CD4-positive, alpha-beta T cell (primary cell): ENCODE measurements at regions not wholly inside any gene's neighbourhood (a gene's known extent, or its start where the extent isn't known, plus 50 kb on each side); places are given as distances from the start of the nearest gene placed in this dataset.

ENCODE experiments used
- ATAC-seq: fragments of 200-7000 bp; cut with Tn5 transposase; one replicate; pipeline ENCODE4 v1.10.0; 2022; ENCODE audit warnings: mild to moderate bottlenecking; ENCODE audit not compliant: poor library complexity
- CTCF ChIA-PET: fragments of 350-600 bp; sonication (Branson Sonifier 250); formaldehyde crosslinking; loops from one replicate; lab custom pipeline; 2021; ENCODE audit warnings: antibody characterized with exemption, inconsistent platforms; lab: Charles Lee
- POLR2A ChIA-PET: fragments of 350-600 bp; sonication (Branson Sonifier 250); formaldehyde crosslinking; loops from one replicate; lab custom pipeline; 2021; ENCODE audit warnings: antibody characterized with exemption, inconsistent platforms; lab: Charles Lee
- DNase-seq, 14 experiments: peaks; one replicate each; pipeline ENCODE4 v3.0.0-alpha.2; 2013 to 2020; ENCODE audit warnings: mixed read lengths in 2 of 14
- H3K27ac ChIP-seq, 2 donors: one replicate each; pipeline versions ENCODE4 v1.5.1 to v1.7.0; 2013; ENCODE audit warnings: low read length in 2 of 2, low read depth in 1 of 2, mild to moderate bottlenecking in 1 of 2
- H3K27me3 ChIP-seq, 2 experiments: 1 replicate in 1 of 2; 2 replicates in 1 of 2; pipeline versions ENCODE4 v1.6.1 to v1.7.0; 2013; ENCODE audit warnings: low read length in 2 of 2, control low read depth in 1 of 2, mild to moderate bottlenecking in 1 of 2, moderate library complexity in 1 of 2; ENCODE audit not compliant: insufficient read depth in 2 of 2, control insufficient read depth in 1 of 2
- H3K36me3 ChIP-seq: one replicate; pipeline ENCODE4 v1.6.1; 2013; ENCODE audit warnings: low read length, control low read depth; ENCODE audit not compliant: insufficient read depth
- H3K4me1 ChIP-seq: one replicate; pipeline ENCODE4 v1.6.1; 2013; ENCODE audit warnings: low read length, control low read depth; ENCODE audit not compliant: insufficient read depth
- H3K4me3 ChIP-seq: one replicate; pipeline ENCODE4 v1.5.1; 2013; ENCODE audit warnings: mild to moderate bottlenecking, low read length, moderate library complexity
- H3K9me3 ChIP-seq, 2 experiments: 1 replicate in 1 of 2; 2 replicates in 1 of 2; pipeline versions ENCODE4 v1.6.1 to v1.7.0; 2013; ENCODE audit warnings: low read length in 2 of 2, mild to moderate bottlenecking in 2 of 2, control low read depth in 1 of 2, moderate library complexity in 1 of 2; ENCODE audit not compliant: control insufficient read depth in 1 of 2, insufficient read depth in 1 of 2
- H3K27ac Mint-ChIP-seq: one replicate; pipeline ENCODE4 v1.8.0; 2020; ENCODE audit warnings: mixed read lengths
- H3K27me3 Mint-ChIP-seq: one replicate; pipeline ENCODE4 v1.8.0; 2021; ENCODE audit warnings: mixed read lengths
- H3K36me3 Mint-ChIP-seq: one replicate; pipeline ENCODE4 v1.8.0; 2021; ENCODE audit warnings: low read depth, mixed read lengths
- H3K4me1 Mint-ChIP-seq: one replicate; pipeline ENCODE4 v1.8.0; 2021; ENCODE audit warnings: low read depth, mixed read lengths
- H3K4me3 Mint-ChIP-seq: one replicate; pipeline ENCODE4 v1.8.0; 2020; ENCODE audit warnings: mild to moderate bottlenecking, mixed read lengths
- H3K9me3 Mint-ChIP-seq: one replicate; pipeline ENCODE4 v1.8.0; 2020; ENCODE audit warnings: mixed read lengths
- CTCF ChIP-seq: fragments of 200-600 bp; IDR thresholded peaks from one replicate; pipeline ENCODE4 v1.8.0; 2022; ENCODE audit warnings: antibody characterized with exemption, mild to moderate bottlenecking
- intact Hi-C, 2 experiments: fragments of 100-400 bp; cut with DNase I in 1 of 2; cut with micrococcal nuclease in 1 of 2; formaldehyde crosslinking; loops; one replicate each; pipeline versions ENCODE4 v1.15.1 to v1.9.0; 2023 to 2025; cut with DNase I, micrococcal nuclease

- H3K9me3 Mint-ChIP-seq: peaks cover 4% of the 10 kb centered on the region
- POLR2A ChIA-PET: no interaction called here
- Histone ChIP-seq H3K4me3 (no peak overlapping the region), H3K36me3 (no peaks in the 10 kb centered on the region), H3K9me3 (peaks cover 0 to 4% of the 10 kb centered on the region in 2 experiments), H3K27me3 (peaks cover 0 to 4% of the 10 kb centered on the region in 2 experiments), H3K27ac (no peak overlapping the region), H3K4me1 (no peaks in the 10 kb centered on the region)
- CTCF ChIA-PET: no interaction called here
- DNase-seq (no peak), ATAC-seq (no peak)
- TF ChIP-seq CTCF: no peak
- no peaks in the 10 kb centered on the region for H3K36me3 Mint-ChIP-seq
- no peak overlapping the region for H3K27ac Mint-ChIP-seq
- no peaks in the 10 kb centered on the region for H3K27me3 Mint-ChIP-seq
- no peaks in the 10 kb centered on the region for H3K4me1 Mint-ChIP-seq
- intact Hi-C loops: no loop called here
- H3K4me3 Mint-ChIP-seq: no peak overlapping the region
These were observed 84.8 kb downstream of the OAT start for GRCh38 chr10:124333931-124334330.

GRCh38 chr10:124332426-124332825, 86.3 kb downstream of the OAT start:
- peaks cover 4% of the 10 kb centered on the region for H3K9me3 Mint-ChIP-seq
- ATAC-seq: no peak

GRCh38 chr10:124329941-124330340, 88.8 kb downstream of the OAT start:
- no peak overlapping the region for H3K4me3 ChIP-seq
- CTCF ChIA-PET: no interaction called here
- Mint-ChIP-seq H3K9me3 (peaks cover 4% of the 10 kb centered on the region), H3K36me3 (no peaks in the 10 kb centered on the region), H3K27ac (no peak overlapping the region), H3K27me3 (peaks cover 10% of the 10 kb centered on the region), H3K4me1 (no peaks in the 10 kb centered on the region), H3K4me3 (no peak overlapping the region)
- no peaks in the 10 kb centered on the region for H3K36me3 ChIP-seq
- H3K27ac ChIP-seq: no peak overlapping the region
- POLR2A ChIA-PET: no interaction called here
- ATAC-seq (no peak), DNase-seq (no peak)
- H3K27me3 ChIP-seq: peaks cover 0 to 4% of the 10 kb centered on the region in 2 experiments
- TF ChIP-seq CTCF: no peak
- peaks cover 0 to 4% of the 10 kb centered on the region in 2 experiments for H3K9me3 ChIP-seq
- no peaks in the 10 kb centered on the region for H3K4me1 ChIP-seq
- intact Hi-C loops: no loop called here

More at GRCh38 chr10:124332426-124332825, 86.3 kb downstream of the OAT start:
- Histone ChIP-seq H3K9me3 (peaks cover 0 to 4% of the 10 kb centered on the region in 2 experiments), H3K4me1 (no peaks in the 10 kb centered on the region), H3K27ac (no peak overlapping the region), H3K27me3 (peaks cover 0 to 4% of the 10 kb centered on the region in 2 experiments), H3K4me3 (no peak overlapping the region), H3K36me3 (no peaks in the 10 kb centered on the region)
- no peaks in the 10 kb centered on the region for H3K36me3 Mint-ChIP-seq
- no peak overlapping the region for H3K27ac Mint-ChIP-seq
- no peaks in the 10 kb centered on the region for H3K4me1 Mint-ChIP-seq
- ChIA-PET CTCF (no interaction called here), POLR2A (no interaction called here)
- peaks cover 3% of the 10 kb centered on the region for H3K27me3 Mint-ChIP-seq
- no peak for TF ChIP-seq CTCF
- DNase-seq: no peak
- intact Hi-C loops: no loop called here
- no peak overlapping the region for H3K4me3 Mint-ChIP-seq
